ENCODE measurements at regions not wholly inside any gene's neighbourhood (a gene's known extent, or its start where the extent isn't known, plus 50 kb on each side); places are given as distances from the start of the nearest gene placed in this dataset.

DNA sequence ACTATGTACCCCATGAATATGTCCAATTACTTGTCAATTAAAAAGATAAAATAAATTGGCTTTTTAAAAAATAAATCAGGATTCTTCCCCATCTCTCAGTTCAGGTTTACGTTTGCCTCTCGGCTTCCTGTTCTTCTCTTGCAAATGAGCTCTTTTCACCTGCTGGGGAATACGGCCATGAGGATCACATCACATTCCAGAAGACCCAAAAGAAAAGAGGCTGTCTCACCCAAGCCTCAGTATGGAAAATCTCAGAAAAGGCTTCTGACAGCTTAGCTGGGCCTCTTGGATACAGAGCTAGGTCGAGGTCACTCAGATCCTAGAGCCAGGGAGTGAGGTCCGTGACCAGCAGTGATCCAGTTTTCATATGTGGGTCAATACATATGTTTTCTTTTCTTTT, 171.2 kb upstream of the SDK2 start:
- 85% methylated on average over 4 of the region's 5 CpGs for WGBS (ENCODE audit: insufficient coverage)
- ATAC-seq (ENCODE audit: low read depth), result no peak
- Histone ChIP-seq H4K20me1 (ENCODE audit: control insufficient read depth, insufficient read depth, low read length, poor library complexity, severe bottlenecking) (no peaks in the 10 kb centered on the region), H3K4me3 (ENCODE audit: control extremely low read depth in 1 of 5, extremely low read depth in 1 of 5, insufficient read depth in 1 of 5, low read depth in 2 of 5, low read length in 4 of 5) (no peak overlapping the region), H3K36me3 (replicated peaks in 1 of 2; ENCODE audit: control extremely low read depth in 1 of 2, control insufficient read depth in 1 of 2, extremely low read depth in 1 of 2, insufficient read depth in 2 of 2, low read length in 1 of 2) (no peaks in the 10 kb centered on the region), H3K27me3 (replicated peaks in 1 of 4; ENCODE audit: control extremely low read depth in 1 of 4, control insufficient read depth in 3 of 4, insufficient read depth in 4 of 4, low read length in 3 of 4) (no peaks in the 10 kb centered on the region), H3K4me2 (replicated peaks; ENCODE audit: low read depth, low read length, poor library complexity, severe bottlenecking) (no peak overlapping the region), H3K79me2 (ENCODE audit: control insufficient read depth, insufficient read depth, low read length) (no peaks in the 10 kb centered on the region), H3K9ac (ENCODE audit: low read length) (no peak overlapping the region), H2AFZ (ENCODE audit: insufficient read depth, low read depth, low read length, poor library complexity, severe bottlenecking) (no peak overlapping the region), H3K4me1 (ENCODE audit: control insufficient read depth in 2 of 2, insufficient read depth in 2 of 2, low read length in 2 of 2) (no peaks in the 10 kb centered on the region), H3K9me3 (ENCODE audit: control extremely low read depth in 1 of 3, control insufficient read depth in 2 of 3, insufficient read depth in 1 of 3, low read length in 2 of 3) (peaks cover 0 to 15% (median 0%) of the 10 kb centered on the region in 3 donors), H3K27ac (ENCODE audit: low read length in 2 of 2) (no peak overlapping the region)
- Mint-ChIP-seq H3K9me3 (ENCODE audit: insufficient read depth) (peaks cover 4% of the 10 kb centered on the region), H3K4me1 (peaks cover 5% of the 10 kb centered on the region), H3K4me3 (no peak overlapping the region), H3K27me3 (peaks cover under 1% of the 10 kb centered on the region), H3K27ac (no peak overlapping the region)
- ChIA-PET POLR2A (no interaction called here), CTCF (interaction anchor here (0.7 kb wide), 1 partner anchor 195 kb away, joined by 3 read pairs; no protein-coding TSS in a partner anchor)
- intact Hi-C loops (cut with micrococcal nuclease), result no loop called here
- no peak for DNase-seq
- no peak for TF ChIP-seq EZH2 (IDR thresholded peaks at IDR 0.05; ENCODE audit: borderline replicate concordance, insufficient read depth, low read depth, low read length, poor library complexity, severe bottlenecking)
- TF ChIP-seq, protein P1, sequence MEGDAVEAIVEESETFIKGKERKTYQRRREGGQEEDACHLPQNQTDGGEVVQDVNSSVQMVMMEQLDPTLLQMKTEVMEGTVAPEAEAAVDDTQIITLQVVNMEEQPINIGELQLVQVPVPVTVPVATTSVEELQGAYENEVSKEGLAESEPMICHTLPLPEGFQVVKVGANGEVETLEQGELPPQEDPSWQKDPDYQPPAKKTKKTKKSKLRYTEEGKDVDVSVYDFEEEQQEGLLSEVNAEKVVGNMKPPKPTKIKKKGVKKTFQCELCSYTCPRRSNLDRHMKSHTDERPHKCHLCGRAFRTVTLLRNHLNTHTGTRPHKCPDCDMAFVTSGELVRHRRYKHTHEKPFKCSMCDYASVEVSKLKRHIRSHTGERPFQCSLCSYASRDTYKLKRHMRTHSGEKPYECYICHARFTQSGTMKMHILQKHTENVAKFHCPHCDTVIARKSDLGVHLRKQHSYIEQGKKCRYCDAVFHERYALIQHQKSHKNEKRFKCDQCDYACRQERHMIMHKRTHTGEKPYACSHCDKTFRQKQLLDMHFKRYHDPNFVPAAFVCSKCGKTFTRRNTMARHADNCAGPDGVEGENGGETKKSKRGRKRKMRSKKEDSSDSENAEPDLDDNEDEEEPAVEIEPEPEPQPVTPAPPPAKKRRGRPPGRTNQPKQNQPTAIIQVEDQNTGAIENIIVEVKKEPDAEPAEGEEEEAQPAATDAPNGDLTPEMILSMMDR (IDR thresholded peaks at IDR 0.05), result no peak

DNA sequence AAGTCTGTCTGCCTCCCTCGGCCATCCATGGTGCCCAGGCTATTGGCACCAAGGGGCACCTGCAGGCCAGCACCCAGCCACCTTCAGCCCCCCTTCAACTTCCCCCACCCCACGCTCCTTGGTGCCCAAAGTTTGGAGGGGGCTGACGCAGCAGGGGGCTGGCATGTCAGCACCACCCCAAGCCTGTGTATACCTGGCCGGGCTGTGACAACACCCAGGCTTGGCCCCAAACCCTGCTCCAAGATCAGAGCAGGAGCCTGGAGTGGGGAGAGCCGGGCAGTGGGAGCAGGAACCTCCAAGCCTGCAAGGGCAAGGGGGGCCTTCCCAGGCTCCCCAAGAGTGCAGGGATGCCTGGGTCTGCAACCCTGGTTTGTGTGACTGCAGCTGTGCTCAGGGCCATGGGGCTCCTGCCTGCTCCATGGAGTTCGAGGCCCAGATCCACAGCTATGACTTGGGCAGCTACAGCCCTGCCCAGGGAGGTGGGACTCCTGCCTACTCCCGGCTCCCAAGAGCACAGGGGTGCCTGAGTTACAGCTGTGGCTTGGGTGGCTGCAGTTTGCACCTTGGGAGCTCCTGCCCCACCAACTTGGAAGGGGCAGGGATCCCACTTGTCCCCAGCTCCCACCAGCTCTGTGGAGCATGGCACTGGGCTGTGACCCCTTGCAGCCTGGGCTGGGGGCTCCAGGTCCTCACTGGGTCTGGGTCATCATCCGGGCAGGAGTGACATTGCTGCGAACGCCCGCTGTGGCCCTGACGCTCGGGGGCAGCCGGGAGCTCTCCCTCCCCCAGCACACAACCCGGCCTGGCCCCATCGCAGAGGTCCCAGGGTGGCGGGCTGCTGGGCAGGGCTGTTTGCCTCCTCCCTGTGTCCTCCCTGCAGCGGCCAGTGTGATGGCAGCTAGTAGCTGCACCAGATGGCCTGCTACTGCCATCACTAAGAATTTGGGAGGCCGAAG, 175.5 kb upstream of the SDK2 start:
- ChIA-PET CTCF (no interaction called here), POLR2A (no interaction called here)
- no peak overlapping the region for H3K4me3 Mint-ChIP-seq
- DNase-seq (no peak), ATAC-seq (ENCODE audit: low read depth) (no peak)
- Histone ChIP-seq H3K9ac (ENCODE audit: low read length) (no peak overlapping the region), H2AFZ (ENCODE audit: insufficient read depth, low read depth, low read length, poor library complexity, severe bottlenecking) (no peak overlapping the region), H4K20me1 (ENCODE audit: control insufficient read depth, insufficient read depth, low read length, poor library complexity, severe bottlenecking) (no peaks in the 10 kb centered on the region), H3K36me3 (replicated peaks in 1 of 2; ENCODE audit: control extremely low read depth in 1 of 2, control insufficient read depth in 1 of 2, extremely low read depth in 1 of 2, insufficient read depth in 2 of 2, low read length in 1 of 2) (no peaks in the 10 kb centered on the region), H3K4me3 (ENCODE audit: control extremely low read depth in 1 of 5, extremely low read depth in 1 of 5, insufficient read depth in 1 of 5, low read depth in 2 of 5, low read length in 4 of 5) (no peak overlapping the region), H3K79me2 (ENCODE audit: control insufficient read depth, insufficient read depth, low read length) (no peaks in the 10 kb centered on the region), H3K4me2 (replicated peaks; ENCODE audit: low read depth, low read length, poor library complexity, severe bottlenecking) (no peak overlapping the region), H3K9me3 (ENCODE audit: control extremely low read depth in 1 of 3, control insufficient read depth in 2 of 3, insufficient read depth in 1 of 3, low read length in 2 of 3) (peaks cover 0 to 15% (median 0%) of the 10 kb centered on the region in 3 donors), H3K4me1 (ENCODE audit: control insufficient read depth in 2 of 2, insufficient read depth in 2 of 2, low read length in 2 of 2) (no peaks in the 10 kb centered on the region), H3K27ac (ENCODE audit: low read length in 2 of 2) (no peak overlapping the region), H3K27me3 (replicated peaks in 1 of 4; ENCODE audit: control extremely low read depth in 1 of 4, control insufficient read depth in 3 of 4, insufficient read depth in 4 of 4, low read length in 3 of 4) (no peaks in the 10 kb centered on the region)
- TF ChIP-seq, protein P1 (IDR thresholded peaks at IDR 0.05), result no peak
- TF ChIP-seq EZH2 (IDR thresholded peaks at IDR 0.05; ENCODE audit: borderline replicate concordance, insufficient read depth, low read depth, low read length, poor library complexity, severe bottlenecking), result no peak
- H3K9me3 Mint-ChIP-seq (ENCODE audit: insufficient read depth), result peaks cover 4% of the 10 kb centered on the region
- WGBS (ENCODE audit: insufficient coverage), result 95% methylated on average over 17 of the region's 19 CpGs
- peaks cover 8% of the 10 kb centered on the region for H3K27me3 Mint-ChIP-seq
- intact Hi-C loops (cut with micrococcal nuclease), result no loop called here
- no peaks in the 10 kb centered on the region for H3K4me1 Mint-ChIP-seq
- no peak overlapping the region for H3K27ac Mint-ChIP-seq

Data from B cell (primary cell).